HepG2 (cell line): ENCODE measurements at regions not wholly inside any gene's neighbourhood (a gene's known extent, or its start where the extent isn't known, plus 50 kb on each side); places are given as distances from the start of the nearest gene placed in this dataset.

Experiments
- ERF ChIP-seq: IDR thresholded peaks from 2 replicates; pipeline ENCODE4 v1.6.1; 2018; ENCODE audit warnings: missing biosample characterization, missing genetic modification reagents
- ZNF644 ChIP-seq: IDR thresholded peaks from 2 replicates; pipeline ENCODE4 v1.6.1; 2016; ENCODE audit warnings: low read depth

GRCh38 chr18:46332286-46332801 lies 228.2 kb downstream of the HAUS1 start:
- TF ChIP-seq ERF (CRISPR knock-in tag) (no peak), ZNF644 (no peak)
